B cell (primary cell): ENCODE measurements at regions not wholly inside any gene's neighbourhood (a gene's known extent, or its start where the extent isn't known, plus 50 kb on each side); places are given as distances from the start of the nearest gene placed in this dataset.

Source experiments
- ATAC-seq: fragments of 200-7000 bp; cut with Tn5 transposase; one replicate; pipeline ENCODE4 v1.10.0; 2021; ENCODE audit warnings: low read depth, mild to moderate bottlenecking, moderate number of reproducible peaks, moderate library complexity
- CTCF ChIA-PET: fragments of 350-600 bp; sonication (Branson Sonifier 250); formaldehyde crosslinking; loops from one replicate; lab custom pipeline; 2021; ENCODE audit warnings: antibody characterized with exemption, inconsistent platforms; lab: Charles Lee
- POLR2A ChIA-PET: fragments of 350-600 bp; sonication (Branson Sonifier 250); formaldehyde crosslinking; loops from one replicate; lab custom pipeline; 2021; ENCODE audit warnings: antibody characterized with exemption; lab: Charles Lee
- DNase-seq: peaks from one replicate; pipeline ENCODE4 v3.0.0; 2013
- H2AFZ ChIP-seq: 2 replicates; pipeline ENCODE4 v1.6.1; 2012; ENCODE audit warnings: mild to moderate bottlenecking, low read depth, low read length; ENCODE audit not compliant: insufficient read depth, poor library complexity, severe bottlenecking
- H3K27ac ChIP-seq, 2 donors: 1 replicate in 1 of 2; 2 replicates in 1 of 2; pipeline ENCODE4 v1.5.1; 2012 to 2013; ENCODE audit warnings: low read length in 2 of 2, mild to moderate bottlenecking in 2 of 2, moderate library complexity in 1 of 2
- H3K27me3 ChIP-seq, 4 experiments: fragments of 200-600 bp in 1 of 4; sonication (generic) in 1 of 4; replicated peaks in 1 of 4; 1 replicate in 2 of 4; 2 replicates in 2 of 4; pipeline versions ENCODE4 v1.6.1 to v1.7.0; 2013 to 2016; ENCODE audit warnings: low read length in 3 of 4, mild to moderate bottlenecking in 2 of 4, mixed read lengths in 1 of 4, moderate library complexity in 1 of 4; ENCODE audit not compliant: insufficient read depth in 4 of 4, control insufficient read depth in 3 of 4; ENCODE audit errors: control extremely low read depth in 1 of 4
- H3K36me3 ChIP-seq, 2 experiments: replicated peaks in 1 of 2; 1 replicate in 1 of 2; 2 replicates in 1 of 2; pipeline versions ENCODE4 v1.6.1 to v1.7.1; 2013; ENCODE audit warnings: low read length in 1 of 2; ENCODE audit not compliant: insufficient read depth in 2 of 2, control insufficient read depth in 1 of 2; ENCODE audit errors: control extremely low read depth in 1 of 2, extremely low read depth in 1 of 2
- H3K4me1 ChIP-seq, 2 donors: fragments of 200-600 bp in 1 of 2; sonication (generic) in 1 of 2; 1 replicate in 1 of 2; 2 replicates in 1 of 2; pipeline versions ENCODE4 v1.5.1 to v1.6.1; 2013 to 2017; ENCODE audit warnings: low read length in 2 of 2; ENCODE audit not compliant: control insufficient read depth in 2 of 2, insufficient read depth in 2 of 2
- H3K4me2 ChIP-seq: replicated peaks from 2 replicates; pipeline ENCODE3; 2012; ENCODE audit warnings: mild to moderate bottlenecking, low read depth, low read length; ENCODE audit not compliant: poor library complexity, severe bottlenecking
- H3K4me3 ChIP-seq, 5 experiments: fragments of 200-600 bp in 1 of 5; sonication (generic) in 1 of 5; 1 replicate in 3 of 5; 2 replicates in 2 of 5; pipeline versions ENCODE4 v1.5.1 to v1.7.0; 2011 to 2016; ENCODE audit warnings: low read length in 4 of 5, mild to moderate bottlenecking in 4 of 5, low read depth in 2 of 5, control low read depth in 1 of 5, moderate library complexity in 1 of 5; ENCODE audit not compliant: insufficient read depth in 1 of 5; ENCODE audit errors: control extremely low read depth in 1 of 5, extremely low read depth in 1 of 5
- H3K79me2 ChIP-seq: fragments of 200-600 bp; sonication (generic); one replicate; pipeline ENCODE4 v1.6.0; 2016; ENCODE audit warnings: low read length; ENCODE audit not compliant: control insufficient read depth, insufficient read depth
- H3K9ac ChIP-seq: fragments of 200-600 bp; sonication (generic); 2 replicates; pipeline ENCODE4 v1.6.1; 2017; ENCODE audit warnings: mild to moderate bottlenecking, low read length, moderate library complexity
- H3K9me3 ChIP-seq, 3 donors: one replicate each; pipeline versions ENCODE4 v1.6.1 to v1.7.1; 2013; ENCODE audit warnings: low read length in 2 of 3; ENCODE audit not compliant: control insufficient read depth in 2 of 3, insufficient read depth in 1 of 3; ENCODE audit errors: control extremely low read depth in 1 of 3
- H4K20me1 ChIP-seq: 2 replicates; pipeline ENCODE4 v1.6.0; 2012; ENCODE audit warnings: mild to moderate bottlenecking, low read length; ENCODE audit not compliant: insufficient read depth, control insufficient read depth, poor library complexity, severe bottlenecking
- H3K27ac Mint-ChIP-seq: one replicate; pipeline ENCODE4 v1.8.0; 2021; ENCODE audit warnings: mixed read lengths
- H3K27me3 Mint-ChIP-seq: one replicate; pipeline ENCODE4 v1.8.0; 2021; ENCODE audit warnings: mixed read lengths
- H3K4me1 Mint-ChIP-seq: one replicate; pipeline ENCODE4 v1.8.0; 2021; ENCODE audit warnings: mixed read lengths
- H3K4me3 Mint-ChIP-seq: one replicate; pipeline ENCODE4 v1.8.0; 2021; ENCODE audit warnings: mixed read lengths
- H3K9me3 Mint-ChIP-seq: one replicate; pipeline ENCODE4 v1.8.0; 2022; ENCODE audit warnings: mixed read lengths; ENCODE audit not compliant: insufficient read depth
- CTCF ChIP-seq: fragments of 200-600 bp; IDR thresholded peaks from one replicate; pipeline ENCODE4 v1.8.0; 2022; ENCODE audit warnings: antibody characterized with exemption, mild to moderate bottlenecking
- EZH2 ChIP-seq: IDR thresholded peaks from 2 replicates; pipeline ENCODE4 v1.6.1; 2012; ENCODE audit warnings: borderline replicate concordance, low read depth, mild to moderate bottlenecking, moderate library complexity, low read length; ENCODE audit not compliant: insufficient read depth, poor library complexity, severe bottlenecking
- WGBS: methylation state at CpG from one replicate; pipeline ENCODE4 v1.1.5; 2013; ENCODE audit warnings: missing lambda C conversion rate; ENCODE audit not compliant: insufficient coverage; 5-methylcytosine and 5-hydroxymethylcytosine counted together
- intact Hi-C: fragments of 100-400 bp; cut with micrococcal nuclease; formaldehyde crosslinking; loops from one replicate; pipeline ENCODE4 v1.10.0; 2022

- CTCF ChIA-PET, result no interaction called here
- no peaks in the 10 kb centered on the region for H3K4me1 Mint-ChIP-seq
- Histone ChIP-seq H3K4me1 (no peaks in the 10 kb centered on the region), H3K4me2 (no peak overlapping the region), H3K36me3 (no peaks in the 10 kb centered on the region), H3K9me3 (no peaks in the 10 kb centered on the region), H3K4me3 (no peak overlapping the region), H3K9ac (no peak overlapping the region), H3K79me2 (no peaks in the 10 kb centered on the region), H2AFZ (no peak overlapping the region), H4K20me1 (no peaks in the 10 kb centered on the region), H3K27ac (no peak overlapping the region), H3K27me3 (no peaks in the 10 kb centered on the region)
- POLR2A ChIA-PET, result no interaction called here
- no peak overlapping the region for H3K4me3 Mint-ChIP-seq
- intact Hi-C loops, result no loop called here
- WGBS, result no CpG with 5 or more reads among the region's 1 CpG
- H3K27ac Mint-ChIP-seq, result no peak overlapping the region
- DNase-seq, result no peak
- no peak for ATAC-seq
- H3K27me3 Mint-ChIP-seq, result no peaks in the 10 kb centered on the region
- no peak for TF ChIP-seq CTCF
- no peak for TF ChIP-seq EZH2
- peaks cover under 1% of the 10 kb centered on the region for H3K9me3 Mint-ChIP-seq
These were observed 722.6 kb downstream of the TLR4 start for GRCh38 chr9:118426772-118427171.

- Mint-ChIP-seq H3K27ac (no peak overlapping the region), H3K4me1 (no peaks in the 10 kb centered on the region), H3K27me3 (no peaks in the 10 kb centered on the region), H3K9me3 (no peaks in the 10 kb centered on the region), H3K4me3 (no peak overlapping the region)
- H4K20me1 ChIP-seq, result no peaks in the 10 kb centered on the region
- H3K9me3 ChIP-seq, result no peaks in the 10 kb centered on the region
- TF ChIP-seq CTCF (no peak), EZH2 (no peak)
- DNase-seq, result no peak
- H3K4me2 ChIP-seq, result no peak overlapping the region
- intact Hi-C loops, result no loop called here
- no peak overlapping the region for H2AFZ ChIP-seq
- no peaks in the 10 kb centered on the region for H3K79me2 ChIP-seq
- H3K9ac ChIP-seq, result no peak overlapping the region
- no peaks in the 10 kb centered on the region for H3K36me3 ChIP-seq
- no peak overlapping the region for H3K4me3 ChIP-seq
- CTCF ChIA-PET, result no interaction called here
- H3K27me3 ChIP-seq, result no peaks in the 10 kb centered on the region
- WGBS, result no CpG with 5 or more reads among the region's 1 CpG
- no peak for ATAC-seq
- POLR2A ChIA-PET, result no interaction called here
- no peak overlapping the region for H3K27ac ChIP-seq
- H3K4me1 ChIP-seq, result no peaks in the 10 kb centered on the region
These were observed 734.6 kb downstream of the TLR4 start for GRCh38 chr9:118438810-118439209.
